HG03575 (cell line): ENCODE measurements at regions not wholly inside any gene's neighbourhood (a gene's known extent, or its start where the extent isn't known, plus 50 kb on each side); places are given as distances from the start of the nearest gene placed in this dataset.

Experiments used
- ATAC-seq: cut with Tn5 transposase; IDR thresholded peaks from one replicate; pipeline ENCODE4 v1.9.1; 2021; ENCODE audit not compliant: unreplicated experiment, insufficient number of reproducible peaks, low FRiP score; ENCODE audit errors: extremely low read depth

- ATAC-seq, result no peak
Measured at GRCh38 chr22:22155607-22156006, 89.0 kb upstream of the VPREB1 start.

GRCh38 chr22:22155146-22155545 is 89.4 kb upstream of the VPREB1 start:
- no peak for ATAC-seq

GRCh38 chr22:22154040-22154439 is 90.5 kb upstream of the VPREB1 start:
- no peak for ATAC-seq

GRCh38 chr22:22151308-22151707 is 93.3 kb upstream of the VPREB1 start:
- no peak for ATAC-seq

GRCh38 chr22:22150457-22150856 is 94.1 kb upstream of the VPREB1 start:
- ATAC-seq, result no peak

- no peak for ATAC-seq
Measured at GRCh38 chr22:22148905-22149304, 95.7 kb upstream of the VPREB1 start.

GRCh38 chr22:22144858-22145257 is 99.7 kb upstream of the VPREB1 start:
- ATAC-seq, result no peak

GRCh38 chr22:22143448-22143847 is 101.1 kb upstream of the VPREB1 start:
- no peak for ATAC-seq

GRCh38 chr22:22142661-22143060 is 101.9 kb upstream of the VPREB1 start:
- ATAC-seq, result no peak

GRCh38 chr22:22141771-22142591 is 102.6 kb upstream of the VPREB1 start:
- ATAC-seq, result no peak

GRCh38 chr22:22141031-22141430 is 103.6 kb upstream of the VPREB1 start:
- no peak for ATAC-seq

GRCh38 chr22:22139364-22139763 is 105.2 kb upstream of the VPREB1 start:
- ATAC-seq, result no peak

- ATAC-seq, result no peak
Measured at GRCh38 chr22:22138915-22139314, 105.7 kb upstream of the VPREB1 start.

GRCh38 chr22:22137891-22138290 is 106.7 kb upstream of the VPREB1 start:
- no peak for ATAC-seq

- no peak for ATAC-seq
Measured at GRCh38 chr22:22133910-22134309, 110.7 kb upstream of the VPREB1 start.

- ATAC-seq, result no peak
Measured at GRCh38 chr22:22130953-22131608, 113.5 kb upstream of the VPREB1 start.

GRCh38 chr22:22129387-22129786 is 115.2 kb upstream of the VPREB1 start:
- no peak for ATAC-seq

- no peak for ATAC-seq
Measured at GRCh38 chr22:22128440-22128839, 116.1 kb upstream of the VPREB1 start.

GRCh38 chr22:22127100-22127499 is 117.5 kb upstream of the VPREB1 start:
- ATAC-seq, result no peak

- no peak for ATAC-seq
Measured at GRCh38 chr22:22125579-22126468, 118.8 kb upstream of the VPREB1 start.
